ENCODE measurements at regions not wholly inside any gene's neighbourhood (a gene's known extent, or its start where the extent isn't known, plus 50 kb on each side); places are given as distances from the start of the nearest gene placed in this dataset.
"Not testable (repeated sequence)": the region's sequence is repeated elsewhere in the genome, so short reads cannot be mapped to it uniquely, and the experiment has no call there.

- TF ChIP-seq CTCF (conservative IDR thresholded peaks at IDR 0.05); EZH2 (IDR thresholded peaks at IDR 0.05; ENCODE audit: low read depth): not testable (repeated sequence)
Measured at GRCh38 chr1:181924034-181924433, 137.5 kb downstream of the ZNF648 start.
